Stimulated activated CD4-positive, alpha-beta T cell treated with anti-CD3 and anti-CD28 coated beads, Interleukin-1b, Interleukin-23, amount 100 ng/mL, for 24 hours (primary cell): ENCODE measurements at regions not wholly inside any gene's neighbourhood (a gene's known extent, or its start where the extent isn't known, plus 50 kb on each side); places are given as distances from the start of the nearest gene placed in this dataset.

Source experiments
- DNase-seq, 4 experiments: peaks; one replicate each; pipeline ENCODE4 v3.0.0-alpha.2; 2020; ENCODE audit warnings: low read depth in 4 of 4, low spot score in 1 of 4

GRCh38 chr18:39524370-39524769, 1958.8 kb upstream of the CELF4 start:
- no peak for DNase-seq

DNA sequence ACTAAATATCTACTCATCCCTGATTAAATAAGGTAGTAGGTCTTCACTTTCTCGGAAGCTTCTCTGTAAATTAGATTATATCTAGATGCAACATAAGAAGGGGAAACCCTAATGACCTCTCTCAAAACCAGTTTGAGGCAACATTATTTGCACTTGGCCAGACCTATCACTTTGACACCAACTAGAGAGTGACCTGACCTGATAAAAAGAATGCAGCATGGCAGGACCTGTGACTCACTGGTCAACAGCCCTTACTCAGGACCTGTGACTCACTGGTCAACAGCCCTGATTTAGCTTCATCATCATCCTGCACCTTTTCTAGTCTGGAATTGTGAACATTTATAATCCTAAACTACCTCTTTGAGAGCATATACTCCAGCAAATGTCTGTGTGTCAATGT, 1957.7 kb upstream of the CELF4 start:
- DNase-seq = no peak

- DNase-seq = no peak
These were observed 1955.6 kb upstream of the CELF4 start for GRCh38 chr18:39521164-39521563.

DNA sequence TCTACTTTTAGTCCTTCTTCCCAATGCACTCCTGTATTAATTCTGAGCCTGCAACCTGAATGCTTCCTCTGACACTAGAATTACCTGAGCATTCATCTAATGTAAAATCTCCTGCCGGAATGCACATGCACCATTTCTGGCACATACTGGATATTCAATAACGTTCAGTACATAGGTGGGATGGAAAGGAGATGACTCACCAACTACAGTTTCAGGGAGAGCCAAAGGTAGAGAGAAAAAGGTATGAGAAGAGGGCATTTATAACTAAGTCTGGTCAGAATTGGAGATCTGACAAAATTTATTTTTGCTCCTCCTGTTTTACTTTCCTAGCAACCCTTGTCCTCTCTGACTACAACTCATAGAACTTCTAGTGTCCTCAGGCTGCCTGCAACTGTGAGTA, 1954.1 kb upstream of the CELF4 start:
- no peak for DNase-seq

GRCh38 chr18:39515299-39515698, 1949.7 kb upstream of the CELF4 start:
- DNase-seq = no peak

GRCh38 chr18:39513186-39513585, 1947.6 kb upstream of the CELF4 start:
- no peak for DNase-seq

- no peak for DNase-seq
These were observed 1941.2 kb upstream of the CELF4 start for GRCh38 chr18:39506581-39507330.

DNA sequence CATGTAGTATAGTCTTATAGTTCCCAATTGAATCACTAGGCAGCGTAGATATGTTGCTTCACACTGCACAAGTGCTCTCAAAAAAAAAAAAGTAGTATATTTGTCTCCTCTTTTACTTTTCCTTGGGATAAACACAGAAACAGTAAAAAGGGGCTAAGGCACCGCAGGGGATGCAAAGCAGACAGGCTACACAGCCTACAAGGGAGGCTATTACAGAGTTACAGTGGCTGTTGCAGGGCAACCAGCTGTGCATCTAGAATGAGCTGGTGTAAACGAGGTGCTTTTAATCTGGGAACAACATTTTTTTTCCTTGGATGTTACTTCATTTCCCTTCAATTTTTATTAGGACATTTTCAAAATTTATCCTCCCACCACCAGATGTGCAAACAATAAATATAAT, 1934.7 kb upstream of the CELF4 start:
- DNase-seq = no peak

DNA sequence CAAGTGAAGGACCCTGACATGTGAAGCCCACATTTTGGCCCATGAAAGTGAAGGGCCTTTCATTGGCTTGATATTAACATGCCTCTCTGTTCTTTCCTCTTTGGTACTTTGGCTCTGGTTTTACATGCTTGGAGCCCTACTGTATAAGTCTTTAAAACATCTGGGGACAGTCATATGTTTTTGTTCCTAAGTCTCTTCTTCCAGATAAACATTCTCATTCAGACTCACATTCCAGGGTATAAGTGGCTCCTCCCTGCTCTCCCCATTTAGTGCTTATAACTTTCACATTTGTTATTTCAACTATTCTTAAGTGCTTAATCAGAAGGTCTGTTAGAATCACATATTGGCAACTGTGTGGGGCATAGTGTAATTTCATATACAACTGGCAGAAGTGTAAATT, 1932.2 kb upstream of the CELF4 start:
- DNase-seq = no peak

DNA sequence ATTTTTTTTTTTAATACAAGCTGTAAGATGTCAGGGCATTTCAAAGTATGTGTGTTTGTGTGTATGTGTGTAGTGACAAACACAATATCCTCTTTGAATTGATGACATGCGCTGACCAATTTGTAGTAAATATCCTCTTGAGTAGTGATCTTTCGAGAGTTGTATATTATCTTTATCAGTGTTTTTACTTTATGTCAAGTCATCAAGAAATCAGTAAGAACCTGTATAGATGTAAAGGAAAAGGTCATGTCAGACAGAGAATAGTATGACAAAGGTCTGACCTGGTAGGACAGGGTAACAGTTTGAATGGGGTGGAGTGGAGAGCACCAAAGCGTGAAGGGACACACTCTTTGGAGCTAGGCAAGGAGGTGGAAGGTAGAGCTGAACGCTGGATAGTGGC, 1931.4 kb upstream of the CELF4 start:
- DNase-seq = no peak

GRCh38 chr18:39494211-39494896, 1928.8 kb upstream of the CELF4 start:
- DNase-seq = no peak

DNA sequence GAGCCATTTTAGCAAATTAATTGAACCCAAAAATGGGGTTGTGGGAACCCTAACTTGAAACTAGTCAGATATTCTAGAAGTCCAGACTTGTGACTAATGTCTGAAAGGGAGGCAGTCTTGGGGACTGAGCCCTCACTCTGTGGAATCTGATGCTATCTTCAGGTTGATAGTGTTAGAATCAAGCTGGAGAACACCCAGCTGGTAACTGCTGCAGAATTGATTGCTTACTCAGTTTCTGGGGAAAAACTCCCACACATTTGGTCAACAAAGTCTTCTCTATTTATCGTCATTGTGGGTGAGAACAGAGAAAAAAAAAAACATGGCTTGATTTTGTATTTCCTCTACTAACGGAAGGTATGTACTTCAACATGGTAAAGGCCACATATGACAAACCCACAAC, 1925.8 kb upstream of the CELF4 start:
- DNase-seq = no peak

DNA sequence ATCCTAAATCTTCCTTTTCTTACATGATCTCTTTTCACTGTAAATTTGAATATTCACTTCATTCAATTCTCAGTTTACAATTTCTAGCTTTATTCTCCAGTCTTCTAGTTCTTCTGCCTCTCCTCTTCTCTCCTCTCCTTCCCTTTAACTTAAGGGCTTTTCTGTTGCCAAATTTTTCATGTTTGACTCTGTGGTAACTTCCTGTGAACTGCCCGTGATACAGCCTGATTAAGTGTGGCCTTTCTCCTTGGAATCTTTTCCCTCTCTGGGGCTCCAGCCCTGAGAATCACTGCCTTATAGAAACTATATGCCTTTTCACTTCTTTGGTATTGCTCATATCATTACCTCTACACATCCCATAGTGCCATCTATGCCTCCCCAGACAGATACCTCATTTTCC, 1923.8 kb upstream of the CELF4 start:
- no peak for DNase-seq

DNA sequence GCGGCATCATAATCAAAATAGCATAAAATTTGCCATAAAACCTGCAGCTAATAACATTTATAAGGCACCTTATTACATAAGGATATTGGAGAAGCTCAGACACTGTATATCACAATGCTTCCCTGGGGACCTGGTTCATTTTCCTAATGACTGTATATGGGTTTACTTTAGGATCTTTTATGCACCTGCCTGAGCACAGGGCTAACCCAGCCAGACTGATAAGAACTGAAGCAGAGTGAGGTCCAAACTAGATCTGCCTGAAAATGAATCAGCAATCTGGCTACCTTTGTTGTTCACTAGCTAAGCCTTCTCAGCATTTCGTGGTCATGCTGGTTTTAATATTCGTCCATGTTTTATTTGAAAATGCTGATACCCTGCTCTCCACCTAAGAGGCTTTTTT, 1922.3 kb upstream of the CELF4 start:
- DNase-seq = no peak

- no peak for DNase-seq
These were observed 1920.7 kb upstream of the CELF4 start for GRCh38 chr18:39486268-39486667.

DNA sequence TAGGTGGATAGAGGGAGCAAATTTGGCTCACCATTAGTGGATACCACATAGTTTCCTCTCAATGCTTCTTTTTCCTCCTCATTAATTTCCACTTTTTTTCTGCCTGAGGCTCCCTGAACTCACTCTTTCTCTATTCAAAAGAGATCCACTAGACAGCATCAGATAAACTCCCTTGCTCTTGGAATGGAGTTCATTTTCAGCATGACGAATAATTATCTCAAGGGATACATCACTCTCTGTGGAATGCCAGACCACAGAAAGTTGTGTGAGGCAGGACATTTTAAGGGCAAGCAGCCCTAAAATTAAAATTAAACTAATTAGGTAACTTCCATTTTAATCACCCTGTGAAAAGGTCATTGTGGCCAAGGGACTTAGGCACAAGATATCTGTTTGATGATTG, 1920.1 kb upstream of the CELF4 start:
- no peak for DNase-seq

DNA sequence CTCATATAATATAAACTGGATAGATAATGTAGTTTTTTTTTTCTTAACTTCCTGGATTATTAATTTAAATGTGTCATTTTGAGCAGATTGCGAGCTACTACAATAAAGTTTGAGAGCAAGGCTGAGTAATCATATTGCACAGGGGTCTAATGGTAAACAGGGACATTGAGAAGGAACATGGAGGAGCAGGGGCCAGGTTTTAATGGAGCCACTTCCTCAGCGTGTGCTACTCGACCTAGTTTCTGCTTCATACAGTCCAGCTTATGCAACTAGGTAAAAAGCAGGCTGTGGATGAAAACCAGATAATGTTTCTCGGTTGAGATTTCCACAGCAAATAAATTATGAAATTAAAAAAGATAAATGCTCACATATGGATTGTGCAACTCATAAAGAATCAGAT, 1915.7 kb upstream of the CELF4 start:
- DNase-seq = no peak

DNA sequence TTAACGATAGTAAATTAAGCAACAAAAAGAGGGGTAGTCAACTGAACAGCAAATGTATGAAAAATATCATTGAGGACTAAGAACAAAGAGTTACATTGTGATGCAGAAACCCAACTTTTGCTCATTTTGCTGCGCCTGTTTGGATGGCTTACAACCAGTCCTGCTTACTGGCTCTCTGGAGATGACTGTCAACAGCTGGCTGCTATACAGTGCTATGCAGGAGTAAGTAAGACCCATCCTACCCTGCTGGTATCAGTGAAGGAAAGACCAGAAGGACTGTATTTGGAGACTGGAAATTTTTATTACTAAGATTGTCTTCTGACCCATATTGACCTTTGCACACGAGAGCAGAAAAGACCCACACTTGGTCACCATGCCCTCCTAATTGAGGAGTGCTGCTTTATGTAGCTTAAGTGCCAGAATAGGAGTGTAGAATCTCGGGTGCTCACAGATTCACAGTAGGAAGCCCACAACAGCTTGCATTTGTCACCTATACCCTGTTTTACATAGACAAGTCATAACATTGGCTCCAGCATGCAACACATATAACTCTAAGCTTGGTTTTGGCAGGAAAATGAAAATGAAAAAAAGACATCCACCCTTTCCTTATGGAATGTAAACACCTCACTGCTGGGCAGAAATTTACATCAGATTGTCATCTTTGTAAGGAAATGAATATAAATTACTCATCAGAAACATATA, 1915.0 kb upstream of the CELF4 start:
- no peak for DNase-seq

- no peak for DNase-seq
These were observed 1898.4 kb upstream of the CELF4 start for GRCh38 chr18:39464006-39464405.

DNA sequence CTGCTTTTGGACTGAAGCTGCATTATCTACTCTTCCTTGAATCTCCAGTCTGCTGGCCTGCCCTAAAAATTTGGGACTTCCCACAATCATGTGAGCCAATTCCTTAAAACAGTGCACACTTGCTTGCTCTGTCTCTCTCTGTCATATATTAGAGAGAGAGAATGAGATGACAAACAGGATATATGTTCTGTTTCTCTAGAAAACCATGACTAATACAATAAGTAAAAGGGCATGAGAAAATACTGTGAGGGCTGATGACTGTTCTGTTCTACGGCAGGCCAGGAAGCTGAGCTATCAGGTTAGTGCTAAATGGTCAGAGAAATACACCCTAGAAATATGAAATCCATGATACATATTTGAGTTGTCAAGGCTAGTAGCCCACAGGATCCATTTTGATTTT, 1896.8 kb upstream of the CELF4 start:
- no peak for DNase-seq

DNA sequence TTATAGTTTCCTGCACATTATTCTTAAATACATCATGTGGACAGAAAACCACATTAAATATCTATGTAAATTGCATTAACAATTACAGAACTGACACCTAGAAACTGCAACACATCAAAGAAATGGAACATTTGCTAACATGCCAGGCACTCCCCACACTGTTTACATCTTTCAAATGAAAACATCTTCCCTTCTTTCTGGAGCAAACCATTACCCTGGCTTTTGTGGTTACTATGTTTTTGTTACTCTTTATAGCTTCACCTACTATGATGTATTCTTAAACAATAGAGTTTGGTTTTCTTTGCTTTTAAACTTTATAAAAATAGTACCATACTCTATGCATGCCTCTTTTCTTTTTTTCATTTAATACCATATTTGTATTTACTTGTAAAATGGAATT, 1894.5 kb upstream of the CELF4 start:
- DNase-seq = no peak

GRCh38 chr18:39455285-39455684, 1889.7 kb upstream of the CELF4 start:
- no peak for DNase-seq
